ENCODE measurements at regions not wholly inside any gene's neighbourhood (a gene's known extent, or its start where the extent isn't known, plus 50 kb on each side); places are given as distances from the start of the nearest gene placed in this dataset.

DNA sequence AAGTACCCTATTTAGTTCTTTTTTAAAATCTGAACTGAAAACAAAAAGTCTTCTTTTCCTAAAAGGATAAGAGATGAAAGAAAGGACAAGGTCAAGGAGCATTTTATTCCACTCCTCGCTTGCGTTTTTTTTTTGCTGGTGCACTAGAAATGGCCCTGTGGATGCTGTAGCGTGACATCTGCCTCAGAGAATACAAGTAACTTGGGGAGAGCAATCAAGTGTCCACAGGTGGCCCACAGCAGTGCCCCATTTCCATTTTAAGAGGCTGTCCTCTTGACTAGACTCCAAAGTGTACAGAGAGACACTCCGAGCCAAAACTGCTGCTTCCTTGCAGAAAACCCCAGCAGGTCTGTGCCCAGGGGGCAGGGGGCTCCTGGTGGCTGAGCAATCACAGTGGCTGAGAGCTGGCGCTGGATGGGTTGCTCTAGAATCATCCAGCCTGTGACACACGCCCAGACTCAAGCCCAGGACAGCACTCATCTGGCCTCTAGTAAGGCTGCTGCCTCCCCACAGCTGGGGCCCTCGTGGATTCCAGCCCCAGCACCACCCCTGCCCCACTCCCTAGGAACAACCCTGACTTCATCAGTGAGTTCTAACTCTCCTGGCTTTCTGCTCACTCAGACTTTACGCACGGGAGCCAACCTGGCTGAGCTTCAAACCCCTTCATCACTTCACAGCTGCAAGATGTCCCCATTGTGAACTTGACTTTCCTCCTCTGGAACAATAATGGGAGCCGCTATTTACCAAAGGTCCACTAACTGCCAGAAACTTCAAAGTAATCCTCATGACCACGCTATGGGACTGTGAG is 71.1 kb upstream of the SPATA12 start:
- Histone ChIP-seq H3K27me3 (ENCODE audit: control insufficient read depth, insufficient read depth, low read length) (peaks cover 3% of the 10 kb centered on the region), H3K36me3 (ENCODE audit: control insufficient read depth, insufficient read depth, low read length) (no peaks in the 10 kb centered on the region), H3K4me3 (ENCODE audit: low read depth, low read length) (no peak overlapping the region)
- no peak for DNase-seq (ENCODE audit: low read depth)
- TF ChIP-seq, protein P1, sequence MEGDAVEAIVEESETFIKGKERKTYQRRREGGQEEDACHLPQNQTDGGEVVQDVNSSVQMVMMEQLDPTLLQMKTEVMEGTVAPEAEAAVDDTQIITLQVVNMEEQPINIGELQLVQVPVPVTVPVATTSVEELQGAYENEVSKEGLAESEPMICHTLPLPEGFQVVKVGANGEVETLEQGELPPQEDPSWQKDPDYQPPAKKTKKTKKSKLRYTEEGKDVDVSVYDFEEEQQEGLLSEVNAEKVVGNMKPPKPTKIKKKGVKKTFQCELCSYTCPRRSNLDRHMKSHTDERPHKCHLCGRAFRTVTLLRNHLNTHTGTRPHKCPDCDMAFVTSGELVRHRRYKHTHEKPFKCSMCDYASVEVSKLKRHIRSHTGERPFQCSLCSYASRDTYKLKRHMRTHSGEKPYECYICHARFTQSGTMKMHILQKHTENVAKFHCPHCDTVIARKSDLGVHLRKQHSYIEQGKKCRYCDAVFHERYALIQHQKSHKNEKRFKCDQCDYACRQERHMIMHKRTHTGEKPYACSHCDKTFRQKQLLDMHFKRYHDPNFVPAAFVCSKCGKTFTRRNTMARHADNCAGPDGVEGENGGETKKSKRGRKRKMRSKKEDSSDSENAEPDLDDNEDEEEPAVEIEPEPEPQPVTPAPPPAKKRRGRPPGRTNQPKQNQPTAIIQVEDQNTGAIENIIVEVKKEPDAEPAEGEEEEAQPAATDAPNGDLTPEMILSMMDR (IDR thresholded peaks at IDR 0.05; ENCODE audit: insufficient read depth, low read length, poor library complexity, severe bottlenecking), result no peak

DNA sequence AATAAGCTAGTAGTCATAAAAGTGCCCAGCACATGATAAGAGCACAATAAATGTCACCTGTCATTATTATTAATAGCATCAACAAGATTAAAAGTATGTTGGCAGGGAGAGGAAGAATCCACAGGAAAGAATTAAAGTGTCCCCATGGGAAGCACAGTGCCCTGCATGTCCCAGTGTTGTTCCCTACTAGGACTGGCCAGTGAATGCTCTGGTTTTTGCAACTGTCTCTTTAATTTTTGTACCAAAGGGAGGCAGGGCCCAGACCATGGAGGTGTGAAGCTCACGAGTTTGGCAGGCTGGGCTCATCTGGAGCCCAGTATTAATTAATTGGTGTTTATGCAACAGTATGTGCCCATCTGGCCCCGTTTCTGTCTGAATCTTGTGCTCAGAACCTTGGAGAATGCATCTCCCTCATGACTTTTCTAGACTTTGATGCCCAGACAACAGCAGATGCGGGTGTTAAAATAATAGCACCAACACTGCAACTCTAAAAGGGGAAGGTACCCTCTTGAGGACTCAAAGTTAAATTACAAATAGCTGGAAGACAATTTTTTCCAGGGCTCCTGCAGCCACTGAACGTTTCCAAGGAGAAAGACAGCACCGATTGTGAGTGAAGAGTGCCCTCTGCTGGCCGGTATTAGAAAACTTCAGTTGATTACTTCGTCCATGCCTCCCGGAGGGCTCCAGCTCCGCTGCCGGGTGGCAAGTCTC is 71.9 kb upstream of the SPATA12 start:
- peak; percentile 32 for DNase-seq (ENCODE audit: low read depth)
- H3K36me3 ChIP-seq (ENCODE audit: control insufficient read depth, insufficient read depth, low read length), result no peaks in the 10 kb centered on the region
- no peak overlapping the region for H3K4me3 ChIP-seq (ENCODE audit: low read depth, low read length)
- peaks cover 3% of the 10 kb centered on the region for H3K27me3 ChIP-seq (ENCODE audit: control insufficient read depth, insufficient read depth, low read length)
- TF ChIP-seq, protein P1 (IDR thresholded peaks at IDR 0.05; ENCODE audit: insufficient read depth, low read length, poor library complexity, severe bottlenecking), result peak; percentile 69

DNA sequence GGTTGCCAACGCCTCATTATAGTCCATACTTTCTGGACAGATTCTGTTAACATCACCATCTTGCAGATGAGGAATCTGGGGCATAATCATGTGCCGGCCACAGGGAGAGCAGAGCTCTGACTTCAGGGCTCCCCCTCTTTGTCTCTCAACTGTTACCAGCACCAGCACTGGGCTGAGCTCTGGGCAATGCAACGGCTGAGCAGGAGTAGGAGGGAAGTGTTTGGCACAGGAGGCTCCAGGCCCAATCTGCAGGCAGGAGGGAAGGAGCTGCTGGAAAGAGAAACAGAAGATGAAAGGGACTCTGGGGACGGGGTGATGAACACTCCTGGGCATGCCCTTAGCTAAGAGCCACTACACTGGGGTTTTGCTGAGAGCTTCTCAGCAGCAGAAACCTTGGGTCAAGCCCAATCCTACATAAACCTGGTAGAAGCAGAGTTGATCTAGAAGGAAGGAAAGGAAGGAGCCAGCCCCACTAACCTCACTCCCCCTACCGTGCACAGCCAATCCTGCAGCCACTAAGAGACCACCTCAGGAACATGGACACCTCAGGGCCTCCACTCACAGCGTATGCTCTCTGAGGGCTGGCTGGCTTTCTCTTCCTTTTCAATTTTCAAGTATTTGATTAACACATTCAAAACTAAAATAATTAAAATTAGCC is 73.1 kb upstream of the SPATA12 start:
- DNase-seq (ENCODE audit: low read depth), result no peak
- no peak overlapping the region for H3K4me3 ChIP-seq (ENCODE audit: low read depth, low read length)
- TF ChIP-seq, protein P1 (IDR thresholded peaks at IDR 0.05; ENCODE audit: insufficient read depth, low read length, poor library complexity, severe bottlenecking), result peak; percentile 52
- H3K27me3 ChIP-seq (ENCODE audit: control insufficient read depth, insufficient read depth, low read length), result peaks cover 3% of the 10 kb centered on the region
- no peaks in the 10 kb centered on the region for H3K36me3 ChIP-seq (ENCODE audit: control insufficient read depth, insufficient read depth, low read length)

DNA sequence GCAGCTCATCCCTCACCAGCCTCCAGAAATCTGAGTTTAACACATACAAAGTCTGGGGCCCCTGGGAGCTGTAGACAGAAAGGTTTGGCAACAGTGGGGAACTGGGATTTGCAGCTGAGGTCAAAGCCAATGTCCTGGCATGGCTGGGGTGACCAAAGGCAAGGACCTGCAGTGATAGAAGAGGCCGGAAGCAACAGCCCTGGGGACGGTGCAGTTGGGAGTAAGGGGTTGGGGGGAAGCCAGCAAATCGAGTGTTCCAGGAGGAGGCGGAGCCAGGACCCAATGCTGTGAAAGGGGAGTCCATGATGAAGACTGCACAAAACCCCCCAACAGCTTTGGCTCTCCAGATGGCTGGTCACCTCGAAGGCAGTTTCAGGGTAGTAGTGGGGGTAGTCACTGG is 74.1 kb upstream of the SPATA12 start:
- Histone ChIP-seq H3K27me3 (ENCODE audit: control insufficient read depth, insufficient read depth, low read length) (peaks cover 3% of the 10 kb centered on the region), H3K4me3 (ENCODE audit: low read depth, low read length) (no peak overlapping the region), H3K36me3 (ENCODE audit: control insufficient read depth, insufficient read depth, low read length) (no peaks in the 10 kb centered on the region)
- TF ChIP-seq, protein P1 (IDR thresholded peaks at IDR 0.05; ENCODE audit: insufficient read depth, low read length, poor library complexity, severe bottlenecking), result no peak
- DNase-seq (ENCODE audit: low read depth), result no peak

DNA sequence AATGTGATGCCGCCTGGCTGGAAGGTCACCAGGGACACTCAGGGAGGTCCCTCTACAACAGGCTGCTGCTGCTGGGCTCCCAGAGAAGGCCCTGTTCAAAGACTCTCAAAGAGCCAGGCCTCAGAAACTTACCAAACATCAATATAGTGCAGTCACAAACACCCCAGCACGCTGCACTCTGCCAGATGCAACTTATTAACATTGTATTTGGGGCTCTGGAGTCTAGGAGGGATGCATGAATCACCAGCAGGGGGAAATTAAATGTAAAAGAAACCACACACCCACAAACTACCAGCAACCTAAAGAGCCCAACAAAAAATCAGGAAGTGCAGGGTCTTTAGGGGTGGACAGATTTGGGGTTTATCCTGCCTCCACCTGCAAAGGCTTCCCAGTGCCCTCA is 74.6 kb upstream of the SPATA12 start:
- no peak for DNase-seq (ENCODE audit: low read depth)
- H3K36me3 ChIP-seq (ENCODE audit: control insufficient read depth, insufficient read depth, low read length), result no peaks in the 10 kb centered on the region
- peaks cover 3% of the 10 kb centered on the region for H3K27me3 ChIP-seq (ENCODE audit: control insufficient read depth, insufficient read depth, low read length)
- TF ChIP-seq, protein P1 (IDR thresholded peaks at IDR 0.05; ENCODE audit: insufficient read depth, low read length, poor library complexity, severe bottlenecking), result no peak
- no peak overlapping the region for H3K4me3 ChIP-seq (ENCODE audit: low read depth, low read length)

All from kidney epithelial cell (primary cell).